ENCODE measurements at regions not wholly inside any gene's neighbourhood (a gene's known extent, or its start where the extent isn't known, plus 50 kb on each side); places are given as distances from the start of the nearest gene placed in this dataset.

- Histone ChIP-seq H3K9ac (ENCODE audit: low read length) (no peak overlapping the region), H3K4me2 (ENCODE audit: low read length) (no peak overlapping the region), H2AFZ (ENCODE audit: low read depth, low read length) (no peak overlapping the region)
Measured at GRCh38 chr2:5803547-5803946, 111.4 kb downstream of the SOX11 start.

DNA sequence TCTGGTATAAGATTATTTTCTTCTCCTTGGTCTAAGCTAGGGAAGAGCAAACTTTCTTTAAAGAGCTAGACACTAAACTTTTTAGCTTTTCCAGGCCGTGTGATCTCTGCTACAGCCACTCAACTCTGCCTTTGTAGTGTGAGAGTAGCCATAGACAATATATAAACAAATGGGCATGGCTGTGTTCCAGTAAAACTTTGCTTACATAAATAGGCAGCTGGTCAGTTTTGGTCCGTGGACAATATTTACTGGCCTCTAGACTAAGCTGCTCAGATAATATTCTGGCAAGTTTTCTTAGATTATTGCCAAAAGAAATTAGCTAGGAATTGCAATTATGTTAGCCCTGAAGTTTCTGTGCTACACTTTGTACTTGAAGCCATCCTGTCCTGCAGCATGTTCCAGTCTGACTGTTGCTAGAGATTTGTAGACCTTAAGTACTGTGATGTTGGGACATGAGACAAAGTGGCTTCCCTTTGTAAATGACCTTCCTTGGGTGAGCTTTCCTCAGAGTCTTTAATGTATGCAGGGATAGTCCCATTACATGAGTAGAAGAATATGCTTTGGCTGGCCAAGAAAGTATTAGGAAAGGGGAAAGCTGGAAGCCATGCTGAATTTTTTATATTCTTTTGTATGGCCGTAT, 126.9 kb downstream of the SOX11 start:
- no peak overlapping the region for H3K4me3 ChIP-seq (ENCODE audit: low read length)
- no peak overlapping the region for H3K9ac ChIP-seq (ENCODE audit: low read length)
- H3F3A ChIP-seq (ENCODE audit: insufficient read depth, low read length, poor library complexity, severe bottlenecking): no peaks in the 10 kb centered on the region
- peaks cover 4% of the 10 kb centered on the region for H3K9me3 ChIP-seq (ENCODE audit: low read length)
- TF ChIP-seq, protein P1, sequence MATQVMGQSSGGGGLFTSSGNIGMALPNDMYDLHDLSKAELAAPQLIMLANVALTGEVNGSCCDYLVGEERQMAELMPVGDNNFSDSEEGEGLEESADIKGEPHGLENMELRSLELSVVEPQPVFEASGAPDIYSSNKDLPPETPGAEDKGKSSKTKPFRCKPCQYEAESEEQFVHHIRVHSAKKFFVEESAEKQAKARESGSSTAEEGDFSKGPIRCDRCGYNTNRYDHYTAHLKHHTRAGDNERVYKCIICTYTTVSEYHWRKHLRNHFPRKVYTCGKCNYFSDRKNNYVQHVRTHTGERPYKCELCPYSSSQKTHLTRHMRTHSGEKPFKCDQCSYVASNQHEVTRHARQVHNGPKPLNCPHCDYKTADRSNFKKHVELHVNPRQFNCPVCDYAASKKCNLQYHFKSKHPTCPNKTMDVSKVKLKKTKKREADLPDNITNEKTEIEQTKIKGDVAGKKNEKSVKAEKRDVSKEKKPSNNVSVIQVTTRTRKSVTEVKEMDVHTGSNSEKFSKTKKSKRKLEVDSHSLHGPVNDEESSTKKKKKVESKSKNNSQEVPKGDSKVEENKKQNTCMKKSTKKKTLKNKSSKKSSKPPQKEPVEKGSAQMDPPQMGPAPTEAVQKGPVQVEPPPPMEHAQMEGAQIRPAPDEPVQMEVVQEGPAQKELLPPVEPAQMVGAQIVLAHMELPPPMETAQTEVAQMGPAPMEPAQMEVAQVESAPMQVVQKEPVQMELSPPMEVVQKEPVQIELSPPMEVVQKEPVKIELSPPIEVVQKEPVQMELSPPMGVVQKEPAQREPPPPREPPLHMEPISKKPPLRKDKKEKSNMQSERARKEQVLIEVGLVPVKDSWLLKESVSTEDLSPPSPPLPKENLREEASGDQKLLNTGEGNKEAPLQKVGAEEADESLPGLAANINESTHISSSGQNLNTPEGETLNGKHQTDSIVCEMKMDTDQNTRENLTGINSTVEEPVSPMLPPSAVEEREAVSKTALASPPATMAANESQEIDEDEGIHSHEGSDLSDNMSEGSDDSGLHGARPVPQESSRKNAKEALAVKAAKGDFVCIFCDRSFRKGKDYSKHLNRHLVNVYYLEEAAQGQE (IDR thresholded peaks at IDR 0.05; ENCODE audit: borderline replicate concordance): no peak
- no peak for TF ChIP-seq TAF1 (IDR thresholded peaks at IDR 0.05; ENCODE audit: low read depth)
- no peak for TF ChIP-seq RAD21 (conservative IDR thresholded peaks at IDR 0.05)
- no peak for TF ChIP-seq EP300 (conservative IDR thresholded peaks at IDR 0.05; ENCODE audit: poor library complexity, severe bottlenecking)
- TF ChIP-seq SMC3 (conservative IDR thresholded peaks at IDR 0.05; ENCODE audit: poor library complexity): no peak
- TF ChIP-seq POLR2AphosphoS5 (IDR thresholded peaks at IDR 0.05): no peak
- no peak for TF ChIP-seq CTCF (IDR thresholded peaks at IDR 0.05; ENCODE audit: poor library complexity, severe bottlenecking)
- no peak for TF ChIP-seq MXI1 (conservative IDR thresholded peaks at IDR 0.05; ENCODE audit: poor library complexity, severe bottlenecking)
- no peak overlapping the region for H2AFZ ChIP-seq (ENCODE audit: low read depth, low read length)
- no peaks in the 10 kb centered on the region for H3K9me2 ChIP-seq (ENCODE audit: insufficient read depth, low read length)
- H3K27me3 ChIP-seq (ENCODE audit: insufficient read depth, low read depth, low read length): no peaks in the 10 kb centered on the region
- no peak overlapping the region for H3K27ac ChIP-seq (ENCODE audit: low read length)
- no peaks in the 10 kb centered on the region for H4K20me1 ChIP-seq (ENCODE audit: insufficient read depth)
- H3K79me2 ChIP-seq (replicated peaks; ENCODE audit: insufficient read depth, low read length): no peaks in the 10 kb centered on the region
- no peaks in the 10 kb centered on the region for H3K36me3 ChIP-seq (ENCODE audit: insufficient read depth, low read length)
- H3K4me2 ChIP-seq (ENCODE audit: low read length): no peak overlapping the region

More at GRCh38 chr2:5803547-5803946, 111.4 kb downstream of the SOX11 start:
- Histone ChIP-seq H3K27ac (ENCODE audit: low read length) (no peak overlapping the region), H3K27me3 (ENCODE audit: insufficient read depth, low read depth, low read length) (no peaks in the 10 kb centered on the region), H3K9me2 (ENCODE audit: insufficient read depth, low read length) (no peaks in the 10 kb centered on the region), H3K36me3 (ENCODE audit: insufficient read depth, low read length) (no peaks in the 10 kb centered on the region), H4K20me1 (ENCODE audit: insufficient read depth) (no peaks in the 10 kb centered on the region), H3K79me2 (replicated peaks; ENCODE audit: insufficient read depth, low read length) (no peaks in the 10 kb centered on the region), H3K4me3 (ENCODE audit: low read length) (no peak overlapping the region), H3K9me3 (ENCODE audit: low read length) (peaks cover 6% of the 10 kb centered on the region), H3F3A (ENCODE audit: insufficient read depth, low read length, poor library complexity, severe bottlenecking) (no peaks in the 10 kb centered on the region)
- TF ChIP-seq POLR2AphosphoS5 (IDR thresholded peaks at IDR 0.05): no peak
- TF ChIP-seq TAF1 (IDR thresholded peaks at IDR 0.05; ENCODE audit: low read depth): no peak
- TF ChIP-seq CTCF (IDR thresholded peaks at IDR 0.05; ENCODE audit: poor library complexity, severe bottlenecking): no peak
- no peak for TF ChIP-seq RAD21 (conservative IDR thresholded peaks at IDR 0.05)
- TF ChIP-seq MXI1 (conservative IDR thresholded peaks at IDR 0.05; ENCODE audit: poor library complexity, severe bottlenecking): no peak
- no peak for TF ChIP-seq EZH2 (IDR thresholded peaks at IDR 0.05; ENCODE audit: borderline replicate concordance, insufficient read depth, low read length, poor library complexity, severe bottlenecking)
- no peak for TF ChIP-seq EP300 (conservative IDR thresholded peaks at IDR 0.05; ENCODE audit: poor library complexity, severe bottlenecking)
- TF ChIP-seq, protein P1 (IDR thresholded peaks at IDR 0.05; ENCODE audit: borderline replicate concordance): no peak
- no peak for TF ChIP-seq SMC3 (conservative IDR thresholded peaks at IDR 0.05; ENCODE audit: poor library complexity)

Data from neural cell (in vitro differentiated cells).